K562 (cell line): ENCODE measurements at regions not wholly inside any gene's neighbourhood (a gene's known extent, or its start where the extent isn't known, plus 50 kb on each side); places are given as distances from the start of the nearest gene placed in this dataset.

Experiments
- ATAC-seq: fragments of 200-7000 bp; cut with Tn5 transposase; 3 replicates; pipeline ENCODE4 v1.9.1; 2020; ENCODE audit warnings: moderate library complexity
- BruUV-seq: library from RNA; stranded (reverse); fragments of 400-500 nt; replicated peaks from 2 replicates; lab custom pipeline; 2021; lab: Mats Ljungman, UMichigan
- CTCF ChIA-PET: fragments of 300-600 bp; formaldehyde crosslinking; extraction: SDS; loops from one replicate; lab custom pipeline; 2021; ENCODE audit warnings: low intra/inter-chr PET ratio; lab: Yijun Ruan, JAX
- POLR2A ChIA-PET: fragments of 300-600, 350-650 bp; sonication (Branson Sonifier 250); formaldehyde crosslinking; extraction: SDS; loops from one replicate; lab custom pipeline; 2021; ENCODE audit warnings: antibody characterized with exemption, inconsistent platforms; lab: Yijun Ruan, JAX
- DNase-seq, 4 experiments: peaks; one replicate each; pipeline versions ENCODE4 v3.0.0 to v3.0.0-alpha.2; 2011 to 2018; ENCODE audit warnings: low spot score in 3 of 4, mixed read lengths in 3 of 4; ENCODE audit errors: extremely low read depth in 1 of 4
- FAIRE-seq: peaks from 2 replicates; lab custom pipeline; 2011; peaks lifted over from hg19 to GRCh38; lab: Jason Lieb, UNC
- H2AFZ ChIP-seq: 2 replicates; pipeline ENCODE4 v1.6.0; 2011; ENCODE audit warnings: low read depth, low read length, control low read depth, inconsistent platforms
- H3K27ac ChIP-seq: fragments of 200-600 bp; 3 replicates; pipeline ENCODE4 v1.8.0; 2011; ENCODE audit warnings: low read depth, mild to moderate bottlenecking, control low read depth, inconsistent platforms, low read length, moderate library complexity, mixed read lengths; ENCODE audit errors: extremely low read depth
- H3K27me3 ChIP-seq, 2 experiments: fragments of 300-600 bp in 1 of 2; 2 replicates in 1 of 2; 3 replicates in 1 of 2; pipeline versions ENCODE4 v1.6.0 to v1.8.0; 2011; ENCODE audit warnings: inconsistent platforms in 2 of 2, low read length in 2 of 2, mild to moderate bottlenecking in 1 of 2, mixed read lengths in 1 of 2, moderate library complexity in 1 of 2; ENCODE audit not compliant: control insufficient read depth in 2 of 2, insufficient read depth in 2 of 2
- H3K36me3 ChIP-seq: fragments of 300-600 bp; 3 replicates; pipeline ENCODE4 v1.8.0; 2011; ENCODE audit warnings: mild to moderate bottlenecking, low read length, inconsistent platforms; ENCODE audit not compliant: control insufficient read depth, insufficient read depth
- H3K4me1 ChIP-seq, 2 experiments: fragments of 200-600 bp in 1 of 2; replicated peaks in 1 of 2; 2 replicates in 1 of 2; 3 replicates in 1 of 2; pipeline versions ENCODE4 v1.5.1 to v1.8.0; 2011; ENCODE audit warnings: inconsistent platforms in 2 of 2, low read length in 2 of 2, mild to moderate bottlenecking in 1 of 2, mixed read lengths in 1 of 2, moderate library complexity in 1 of 2; ENCODE audit not compliant: control insufficient read depth in 2 of 2, insufficient read depth in 2 of 2
- H3K4me2 ChIP-seq: 2 replicates; pipeline ENCODE4 v1.6.1; 2011; ENCODE audit warnings: low read length, control low read depth, inconsistent platforms, mixed read lengths; ENCODE audit not compliant: insufficient read depth
- H3K4me3 ChIP-seq: fragments of 200-600 bp; sonication (generic), shearing (Covaris generic); 2 replicates; pipeline ENCODE4 v1.5.1; 2016; ENCODE audit warnings: control low read depth, inconsistent platforms
- H3K79me2 ChIP-seq: fragments of 200-600 bp; 3 replicates; pipeline ENCODE4 v1.8.0; 2011; ENCODE audit warnings: low read length, inconsistent platforms; ENCODE audit not compliant: control insufficient read depth, insufficient read depth
- H3K9ac ChIP-seq, 2 experiments: 2 replicates each; pipeline versions ENCODE4 v1.6.0 to v1.6.1; 2011; ENCODE audit warnings: low read depth in 2 of 2, low read length in 2 of 2, control low read depth in 1 of 2, inconsistent platforms in 1 of 2, mild to moderate bottlenecking in 1 of 2, mixed read lengths in 1 of 2; ENCODE audit not compliant: insufficient read depth in 1 of 2
- H3K9me1 ChIP-seq: one replicate; pipeline ENCODE4 v1.6.0; 2011; ENCODE audit warnings: inconsistent platforms, mild to moderate bottlenecking, low read length, moderate library complexity; ENCODE audit not compliant: control insufficient read depth, insufficient read depth
- H3K9me3 ChIP-seq: replicated peaks from 2 replicates; pipeline ENCODE4 v1.5.1; 2011; ENCODE audit warnings: low read depth, low read length, inconsistent platforms; ENCODE audit not compliant: control insufficient read depth, insufficient read depth
- H4K20me1 ChIP-seq: replicated peaks from 2 replicates; pipeline ENCODE4 v1.6.1; 2011; ENCODE audit warnings: low read length, inconsistent platforms, mixed read lengths; ENCODE audit not compliant: control insufficient read depth, insufficient read depth
- COPS2 ChIP-seq: fragments of 450-650 bp; conservative IDR thresholded peaks from 2 replicates; pipeline ENCODE4 v1.6.1; 2016; ENCODE audit warnings: mild to moderate bottlenecking, moderate library complexity
- DIDO1 ChIP-seq: fragments of 450-650 bp; IDR thresholded peaks from 2 replicates; pipeline ENCODE4 v1.6.1; 2016; ENCODE audit warnings: low read depth, missing biosample characterization, missing genetic modification characterization
- ESRRB ChIP-seq: fragments of 250-450 bp; sonication (Bioruptor Pico); IDR thresholded peaks from 2 replicates; pipeline ENCODE4 v1.5.0; 2020; ENCODE audit warnings: mild to moderate bottlenecking, moderate library complexity, borderline replicate concordance
- FUS ChIP-seq: fragments of 200-400 bp; formaldehyde crosslinking; optimal IDR thresholded peaks from 2 replicates; pipeline ENCODE3; 2017; ENCODE audit warnings: low read depth, low read length
- HDAC6 ChIP-seq: IDR thresholded peaks from 2 replicates; pipeline ENCODE4 v1.6.1; 2012; ENCODE audit warnings: low read depth, mild to moderate bottlenecking, control low read depth, inconsistent platforms, low read length, moderate library complexity
- HSF4 ChIP-seq: fragments of 250-450 bp; sonication (Bioruptor Pico); IDR thresholded peaks from 2 replicates; pipeline ENCODE4 v2.1.2; 2022; ENCODE audit warnings: mild to moderate bottlenecking, moderate library complexity, borderline replicate concordance
- MEF2A ChIP-seq: IDR thresholded peaks from 2 replicates; pipeline ENCODE4 v1.6.1; 2011; ENCODE audit warnings: low read depth, mild to moderate bottlenecking, low read length, moderate library complexity; ENCODE audit not compliant: control insufficient read depth
- PML ChIP-seq: IDR thresholded peaks from 2 replicates; pipeline ENCODE4 v1.6.1; 2012; ENCODE audit warnings: low read length, inconsistent platforms
- POLR3G ChIP-seq: IDR thresholded peaks from 2 replicates; pipeline ENCODE4 v1.6.1; 2011; ENCODE audit not compliant: insufficient read length, insufficient replicate concordance; ENCODE audit errors: extremely low read depth
- PTTG1 ChIP-seq: fragments of 450-650 bp; IDR thresholded peaks from 2 replicates; pipeline ENCODE4 v1.6.1; 2016; ENCODE audit warnings: low read depth, mild to moderate bottlenecking, missing genetic modification characterization, missing compliant biosample characterization
- RBM39 ChIP-seq: fragments of 200-400 bp; formaldehyde crosslinking; optimal IDR thresholded peaks from 2 replicates; pipeline ENCODE3; 2018; ENCODE audit warnings: low read depth, low read length
- WGBS: fragments of 100-300 bp; shearing (Covaris generic); methylation state at CpG from one replicate; pipeline ENCODE4 v1.1.6; 2016; ENCODE audit warnings: low coverage, mixed read lengths; ENCODE audit not compliant: insufficient coverage; ENCODE audit errors: missing lambda C conversion rate; 5-methylcytosine and 5-hydroxymethylcytosine counted together
- in situ Hi-C: fragments of 300-500 bp; cut with MboI; formaldehyde crosslinking; loops from 4 replicates; pipeline ENCODE4 v1.15.0; 2018; ENCODE audit warnings: inconsistent platforms, mixed read lengths
- intact Hi-C: fragments of 100-400 bp; cut with micrococcal nuclease; formaldehyde crosslinking; loops from 2 replicates; pipeline ENCODE4 v1.14.2; 2022
- TF ChIP-seq, protein P1 (sequence below): fragments of 450-650 bp; formaldehyde crosslinking; conservative IDR thresholded peaks from 2 replicates; pipeline ENCODE4 v1.4.0; 2022; ENCODE audit warnings: mild to moderate bottlenecking, missing genetic modification characterization
- TF ChIP-seq, protein P2 (sequence below): fragments of 450-650 bp; IDR thresholded peaks from 2 replicates; pipeline ENCODE4 v1.6.1; 2018; ENCODE audit warnings: mild to moderate bottlenecking, low read depth; ENCODE audit not compliant: partially characterized antibody

DNA sequence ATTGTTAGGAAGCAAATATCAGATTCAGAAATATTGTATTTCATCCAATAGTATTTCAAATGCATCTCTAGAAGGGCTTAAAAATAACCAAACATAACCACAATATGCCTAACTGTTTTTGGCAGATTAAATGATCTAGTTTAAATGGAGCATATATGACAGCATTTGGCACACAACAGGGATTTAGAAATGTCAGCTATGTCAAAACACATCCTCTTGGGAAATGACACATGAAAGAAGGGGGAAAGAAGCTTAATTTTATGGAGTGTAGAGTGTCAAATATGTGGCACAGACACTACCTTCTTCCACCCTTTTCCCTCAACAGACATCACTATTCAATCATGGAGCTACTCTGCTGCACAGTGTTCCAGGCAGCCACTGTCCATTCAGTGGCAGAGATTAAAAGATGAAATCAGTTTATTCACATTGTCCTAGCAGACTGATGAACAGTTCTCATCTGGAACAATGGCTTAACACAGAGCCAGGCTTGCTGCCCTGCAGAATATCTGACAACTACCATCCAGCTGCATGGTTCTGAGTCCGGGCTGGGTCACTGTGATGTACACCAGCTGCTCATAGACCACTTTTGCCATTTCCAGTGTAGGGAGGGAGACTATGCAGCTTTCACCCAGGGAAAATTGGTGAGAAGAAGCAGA is 349.8 kb downstream of the DHX35 start:
- Histone ChIP-seq H3K9me3 (no peaks in the 10 kb centered on the region), H3K9me1 (no peaks in the 10 kb centered on the region), H3K4me2 (no peak overlapping the region), H3K9ac (no peak overlapping the region), H3K79me2 (no peaks in the 10 kb centered on the region), H4K20me1 (no peaks in the 10 kb centered on the region), H3K4me3 (no peak overlapping the region), H3K27me3 (no peaks in the 10 kb centered on the region), H3K4me1 (no peaks in the 10 kb centered on the region), H2AFZ (no peak overlapping the region), H3K36me3 (no peaks in the 10 kb centered on the region), H3K27ac (no peak overlapping the region)
- intact Hi-C loops = no loop called here
- TF ChIP-seq COPS2 (no peak), RBM39 (no peak), PTTG1 (tag) (no peak), MEF2A (no peak), HSF4 (CRISPR knock-in tag) (no peak), FUS (no peak), PML (no peak), HDAC6 (no peak), POLR3G (no peak), DIDO1 (no peak), ESRRB (no peak)
- TF ChIP-seq, protein P1, sequence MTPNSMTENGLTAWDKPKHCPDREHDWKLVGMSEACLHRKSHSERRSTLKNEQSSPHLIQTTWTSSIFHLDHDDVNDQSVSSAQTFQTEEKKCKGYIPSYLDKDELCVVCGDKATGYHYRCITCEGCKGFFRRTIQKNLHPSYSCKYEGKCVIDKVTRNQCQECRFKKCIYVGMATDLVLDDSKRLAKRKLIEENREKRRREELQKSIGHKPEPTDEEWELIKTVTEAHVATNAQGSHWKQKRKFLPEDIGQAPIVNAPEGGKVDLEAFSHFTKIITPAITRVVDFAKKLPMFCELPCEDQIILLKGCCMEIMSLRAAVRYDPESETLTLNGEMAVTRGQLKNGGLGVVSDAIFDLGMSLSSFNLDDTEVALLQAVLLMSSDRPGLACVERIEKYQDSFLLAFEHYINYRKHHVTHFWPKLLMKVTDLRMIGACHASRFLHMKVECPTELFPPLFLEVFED (CRISPR knock-in tag) = no peak
- TF ChIP-seq, protein P2, sequence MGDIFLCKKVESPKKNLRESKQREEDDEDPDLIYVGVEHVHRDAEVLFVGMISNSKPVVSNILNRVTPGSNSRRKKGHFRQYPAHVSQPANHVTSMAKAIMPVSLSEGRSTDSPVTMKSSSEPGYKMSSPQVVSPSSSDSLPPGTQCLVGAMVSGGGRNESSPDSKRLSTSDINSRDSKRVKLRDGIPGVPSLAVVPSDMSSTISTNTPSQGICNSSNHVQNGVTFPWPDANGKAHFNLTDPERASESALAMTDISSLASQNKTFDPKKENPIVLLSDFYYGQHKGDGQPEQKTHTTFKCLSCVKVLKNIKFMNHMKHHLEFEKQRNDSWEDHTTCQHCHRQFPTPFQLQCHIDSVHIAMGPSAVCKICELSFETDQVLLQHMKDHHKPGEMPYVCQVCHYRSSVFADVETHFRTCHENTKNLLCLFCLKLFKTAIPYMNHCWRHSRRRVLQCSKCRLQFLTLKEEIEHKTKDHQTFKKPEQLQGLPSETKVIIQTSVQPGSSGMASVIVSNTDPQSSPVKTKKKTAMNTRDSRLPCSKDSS = no peak
- DNase-seq (no peak), FAIRE-seq (no peak), ATAC-seq (no peak)
- no TSS peak for BruUV-seq
- POLR2A ChIA-PET = interaction anchor here (0.5 to 1.6 kb wide), 2 partner anchors 18 to 355 kb away, joined by 4 to 6 read pairs; no protein-coding TSS in a partner anchor
- CTCF ChIA-PET = interaction anchor here (0.5 kb wide), 1 partner anchor 456 kb away, joined by 3 read pairs; no protein-coding TSS in a partner anchor
- in situ Hi-C loops = no loop called here
- WGBS = 0% methylated on average over 1 of the region's 1 CpG
